ENCODE measurements at regions not wholly inside any gene's neighbourhood (a gene's known extent, or its start where the extent isn't known, plus 50 kb on each side); places are given as distances from the start of the nearest gene placed in this dataset.

DNA sequence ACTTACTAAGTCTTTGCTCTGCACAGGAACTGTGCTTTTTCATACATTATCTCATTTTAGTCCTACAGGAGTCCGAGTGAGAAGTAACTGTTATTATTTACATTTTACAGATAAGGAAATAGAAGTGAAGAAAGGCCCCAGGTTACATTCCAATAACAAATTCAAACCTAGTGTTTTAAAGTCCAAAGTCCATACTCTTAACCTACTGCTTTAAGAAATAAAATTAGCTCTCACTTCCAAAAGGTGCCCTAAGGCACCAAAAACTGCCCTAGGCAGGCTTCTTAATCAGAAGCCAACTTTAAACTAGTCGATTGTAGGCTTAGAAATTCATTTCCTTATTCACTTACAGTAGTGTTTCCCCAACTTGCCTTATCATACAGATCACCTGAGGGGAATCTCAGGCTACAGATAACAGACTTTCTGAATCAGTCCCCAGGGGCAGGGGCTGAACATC, 555.9 kb downstream of the DIAPH3 start:
- DNase-seq: no peak

DNA sequence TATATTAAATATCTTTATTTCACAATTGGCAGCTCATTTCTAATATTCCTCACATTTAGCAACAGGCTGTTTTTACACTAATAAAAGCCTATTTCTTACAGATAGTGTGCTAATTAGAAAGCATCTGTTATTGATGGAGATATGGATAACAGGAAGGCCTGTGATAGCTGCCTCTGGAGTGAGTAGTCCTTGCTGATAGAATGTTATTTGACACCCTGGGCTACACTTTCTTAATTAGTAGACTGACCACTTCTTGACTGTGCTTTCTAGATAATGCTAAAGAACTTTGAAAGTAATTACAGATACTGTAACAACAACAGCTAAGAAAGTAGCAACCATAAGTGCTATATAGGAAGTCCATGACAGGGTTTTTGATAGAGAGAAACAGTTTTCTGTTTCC, 554.3 kb downstream of the DIAPH3 start:
- no peak for DNase-seq
